Hippocampal formation (tissue), 2 donors: ENCODE measurements at regions not wholly inside any gene's neighbourhood (a gene's known extent, or its start where the extent isn't known, plus 50 kb on each side); places are given as distances from the start of the nearest gene placed in this dataset.
"Not testable (repeated sequence)": the region's sequence is repeated elsewhere in the genome, so short reads cannot be mapped to it uniquely, and the experiment has no call there.

Experiments
- DNase-seq, 2 donors: peaks; one replicate each; lab custom pipeline; 2025; lab: John Stamatoyannopoulos, UW

- no peak for DNase-seq
These were observed 63.7 kb upstream of the UXS1 start for GRCh38 chr2:106257830-106258229.

- no peak for DNase-seq
These were observed 63.0 kb upstream of the UXS1 start for GRCh38 chr2:106257135-106257534.

- DNase-seq, result not testable (repeated sequence)
These were observed 55.2 kb upstream of the UXS1 start for GRCh38 chr2:106249157-106249828.

GRCh38 chr2:106248548-106249151 is 54.5 kb upstream of the UXS1 start:
- DNase-seq, result not testable (repeated sequence)
